ENCODE measurements at regions not wholly inside any gene's neighbourhood (a gene's known extent, or its start where the extent isn't known, plus 50 kb on each side); places are given as distances from the start of the nearest gene placed in this dataset.

GRCh38 chr13:48775285-48775684, 121.6 kb downstream of the CYSLTR2 start:
- H3K9me3 Mint-ChIP-seq, result peaks cover 8% of the 10 kb centered on the region
- TF ChIP-seq, protein P1, sequence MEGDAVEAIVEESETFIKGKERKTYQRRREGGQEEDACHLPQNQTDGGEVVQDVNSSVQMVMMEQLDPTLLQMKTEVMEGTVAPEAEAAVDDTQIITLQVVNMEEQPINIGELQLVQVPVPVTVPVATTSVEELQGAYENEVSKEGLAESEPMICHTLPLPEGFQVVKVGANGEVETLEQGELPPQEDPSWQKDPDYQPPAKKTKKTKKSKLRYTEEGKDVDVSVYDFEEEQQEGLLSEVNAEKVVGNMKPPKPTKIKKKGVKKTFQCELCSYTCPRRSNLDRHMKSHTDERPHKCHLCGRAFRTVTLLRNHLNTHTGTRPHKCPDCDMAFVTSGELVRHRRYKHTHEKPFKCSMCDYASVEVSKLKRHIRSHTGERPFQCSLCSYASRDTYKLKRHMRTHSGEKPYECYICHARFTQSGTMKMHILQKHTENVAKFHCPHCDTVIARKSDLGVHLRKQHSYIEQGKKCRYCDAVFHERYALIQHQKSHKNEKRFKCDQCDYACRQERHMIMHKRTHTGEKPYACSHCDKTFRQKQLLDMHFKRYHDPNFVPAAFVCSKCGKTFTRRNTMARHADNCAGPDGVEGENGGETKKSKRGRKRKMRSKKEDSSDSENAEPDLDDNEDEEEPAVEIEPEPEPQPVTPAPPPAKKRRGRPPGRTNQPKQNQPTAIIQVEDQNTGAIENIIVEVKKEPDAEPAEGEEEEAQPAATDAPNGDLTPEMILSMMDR (IDR thresholded peaks at IDR 0.05), result no peak
- ATAC-seq (ENCODE audit: low read depth) (no peak), DNase-seq (no peak)
- no peak overlapping the region for H3K4me3 Mint-ChIP-seq
- ChIA-PET POLR2A (no interaction called here), CTCF (no interaction called here)
- no peak overlapping the region for H3K27ac Mint-ChIP-seq
- peaks cover 15% of the 10 kb centered on the region for H3K27me3 Mint-ChIP-seq
- peaks cover 1% of the 10 kb centered on the region for H3K36me3 Mint-ChIP-seq (ENCODE audit: low read depth)
- intact Hi-C loops (cut with micrococcal nuclease), result no loop called here
- H3K4me1 Mint-ChIP-seq, result no peaks in the 10 kb centered on the region

GRCh38 chr13:48775804-48776203, 122.1 kb downstream of the CYSLTR2 start:
- intact Hi-C loops (cut with micrococcal nuclease), result no loop called here
- no peak for ATAC-seq (ENCODE audit: low read depth)
- no peak overlapping the region for H3K4me3 Mint-ChIP-seq

DNA sequence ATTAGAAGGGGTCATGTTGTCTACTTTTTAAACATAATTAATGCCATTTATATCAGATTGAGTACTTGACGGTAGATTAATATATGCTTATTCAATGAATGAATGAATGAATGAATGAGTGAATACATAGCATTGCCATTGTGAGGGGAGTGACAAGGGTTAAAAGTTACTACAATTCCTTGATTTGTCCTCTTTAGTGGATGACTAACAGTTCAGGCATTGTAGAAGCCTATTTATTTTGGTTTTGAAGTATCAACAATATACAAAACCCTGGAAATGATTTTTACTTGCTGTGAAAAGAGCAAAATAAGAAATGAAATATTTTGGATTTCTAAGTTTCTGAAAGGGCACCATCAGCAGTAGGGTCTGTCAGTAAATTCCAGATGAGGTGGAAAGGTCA, 122.7 kb downstream of the CYSLTR2 start:
- ChIA-PET POLR2A (no interaction called here), CTCF (no interaction called here)
- intact Hi-C loops (cut with micrococcal nuclease), result no loop called here

More at GRCh38 chr13:48775804-48776203, 122.1 kb downstream of the CYSLTR2 start:
- Mint-ChIP-seq H3K9me3 (peaks cover 9% of the 10 kb centered on the region), H3K36me3 (ENCODE audit: low read depth) (peaks cover 1% of the 10 kb centered on the region), H3K4me1 (no peaks in the 10 kb centered on the region), H3K27ac (no peak overlapping the region), H3K27me3 (peaks cover 15% of the 10 kb centered on the region)
- no peak for DNase-seq
- TF ChIP-seq, protein P1 (IDR thresholded peaks at IDR 0.05), result no peak
- ChIA-PET POLR2A (no interaction called here), CTCF (no interaction called here)

GRCh38 chr13:48778610-48779009, 124.9 kb downstream of the CYSLTR2 start:
- CTCF ChIA-PET, result no interaction called here
- intact Hi-C loops (cut with micrococcal nuclease), result no loop called here
- DNase-seq (no peak), ATAC-seq (ENCODE audit: low read depth) (no peak)
- Mint-ChIP-seq H3K4me1 (no peaks in the 10 kb centered on the region), H3K4me3 (no peak overlapping the region), H3K9me3 (peaks cover 11% of the 10 kb centered on the region), H3K36me3 (ENCODE audit: low read depth) (peaks cover 1% of the 10 kb centered on the region), H3K27me3 (peaks cover 15% of the 10 kb centered on the region), H3K27ac (no peak overlapping the region)
- POLR2A ChIA-PET, result no interaction called here
- TF ChIP-seq, protein P1 (IDR thresholded peaks at IDR 0.05), result no peak

More for the DNA sequence above, 122.7 kb downstream of the CYSLTR2 start:
- Mint-ChIP-seq H3K4me3 (no peak overlapping the region), H3K36me3 (ENCODE audit: low read depth) (peaks cover 1% of the 10 kb centered on the region), H3K27me3 (peaks cover 15% of the 10 kb centered on the region), H3K9me3 (peaks cover 11% of the 10 kb centered on the region), H3K27ac (no peak overlapping the region), H3K4me1 (no peaks in the 10 kb centered on the region)
- no peak for ATAC-seq (ENCODE audit: low read depth)
- DNase-seq, result no peak
- TF ChIP-seq, protein P1 (IDR thresholded peaks at IDR 0.05), result no peak

- Mint-ChIP-seq H3K9me3 (peaks cover 11% of the 10 kb centered on the region), H3K27me3 (peaks cover 7% of the 10 kb centered on the region), H3K4me3 (no peak overlapping the region), H3K4me1 (no peaks in the 10 kb centered on the region), H3K36me3 (ENCODE audit: low read depth) (peaks cover 1% of the 10 kb centered on the region), H3K27ac (no peak overlapping the region)
- DNase-seq (no peak), ATAC-seq (ENCODE audit: low read depth) (no peak)
- CTCF ChIA-PET, result no interaction called here
- TF ChIP-seq, protein P1 (IDR thresholded peaks at IDR 0.05), result no peak
- intact Hi-C loops (cut with micrococcal nuclease), result no loop called here
- POLR2A ChIA-PET, result no interaction called here
Observed at GRCh38 chr13:48780713-48781341, 127.1 kb downstream of the CYSLTR2 start.

All from activated B cell treated with CpG ODN at 0.5 μM for 24 hours (primary cell).